Panc1 (cell line): ENCODE measurements at regions not wholly inside any gene's neighbourhood (a gene's known extent, or its start where the extent isn't known, plus 50 kb on each side); places are given as distances from the start of the nearest gene placed in this dataset.

Experiments
- CTCF ChIP-seq: fragments of 450-650 bp; IDR thresholded peaks from 2 replicates; pipeline ENCODE4 v1.5.1; 2017; ENCODE audit warnings: mild to moderate bottlenecking
- POLR2AphosphoS5 ChIP-seq: IDR thresholded peaks from 2 replicates; pipeline ENCODE4 v1.6.1; 2012; ENCODE audit warnings: mild to moderate bottlenecking, low read depth, low read length, moderate library complexity
- SIN3A ChIP-seq: IDR thresholded peaks from 2 replicates; pipeline ENCODE4 v1.6.1; 2012; ENCODE audit warnings: low read depth, mild to moderate bottlenecking, low read length, moderate library complexity, borderline replicate concordance; ENCODE audit not compliant: insufficient read depth
- TCF7L2 ChIP-seq: IDR thresholded peaks from 2 replicates; pipeline ENCODE4 v1.6.1; 2011; ENCODE audit warnings: mild to moderate bottlenecking, low read depth, low read length, inconsistent platforms
- TF ChIP-seq, protein P1 (sequence below), 2 experiments: IDR thresholded peaks; 2 replicates each; pipeline ENCODE4 v1.6.1; 2011 to 2012; ENCODE audit warnings: low read depth in 2 of 2, control low read depth in 1 of 2, low read length in 1 of 2, mild to moderate bottlenecking in 1 of 2, moderate library complexity in 1 of 2; ENCODE audit not compliant: insufficient read depth in 1 of 2

- TF ChIP-seq, protein P1, sequence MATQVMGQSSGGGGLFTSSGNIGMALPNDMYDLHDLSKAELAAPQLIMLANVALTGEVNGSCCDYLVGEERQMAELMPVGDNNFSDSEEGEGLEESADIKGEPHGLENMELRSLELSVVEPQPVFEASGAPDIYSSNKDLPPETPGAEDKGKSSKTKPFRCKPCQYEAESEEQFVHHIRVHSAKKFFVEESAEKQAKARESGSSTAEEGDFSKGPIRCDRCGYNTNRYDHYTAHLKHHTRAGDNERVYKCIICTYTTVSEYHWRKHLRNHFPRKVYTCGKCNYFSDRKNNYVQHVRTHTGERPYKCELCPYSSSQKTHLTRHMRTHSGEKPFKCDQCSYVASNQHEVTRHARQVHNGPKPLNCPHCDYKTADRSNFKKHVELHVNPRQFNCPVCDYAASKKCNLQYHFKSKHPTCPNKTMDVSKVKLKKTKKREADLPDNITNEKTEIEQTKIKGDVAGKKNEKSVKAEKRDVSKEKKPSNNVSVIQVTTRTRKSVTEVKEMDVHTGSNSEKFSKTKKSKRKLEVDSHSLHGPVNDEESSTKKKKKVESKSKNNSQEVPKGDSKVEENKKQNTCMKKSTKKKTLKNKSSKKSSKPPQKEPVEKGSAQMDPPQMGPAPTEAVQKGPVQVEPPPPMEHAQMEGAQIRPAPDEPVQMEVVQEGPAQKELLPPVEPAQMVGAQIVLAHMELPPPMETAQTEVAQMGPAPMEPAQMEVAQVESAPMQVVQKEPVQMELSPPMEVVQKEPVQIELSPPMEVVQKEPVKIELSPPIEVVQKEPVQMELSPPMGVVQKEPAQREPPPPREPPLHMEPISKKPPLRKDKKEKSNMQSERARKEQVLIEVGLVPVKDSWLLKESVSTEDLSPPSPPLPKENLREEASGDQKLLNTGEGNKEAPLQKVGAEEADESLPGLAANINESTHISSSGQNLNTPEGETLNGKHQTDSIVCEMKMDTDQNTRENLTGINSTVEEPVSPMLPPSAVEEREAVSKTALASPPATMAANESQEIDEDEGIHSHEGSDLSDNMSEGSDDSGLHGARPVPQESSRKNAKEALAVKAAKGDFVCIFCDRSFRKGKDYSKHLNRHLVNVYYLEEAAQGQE (IDR thresholded peaks at IDR 0.05; ENCODE audit: insufficient read depth in 1 of 2, low read depth in 2 of 2, low read length in 1 of 2), result no peak
- no peak for TF ChIP-seq CTCF
- TF ChIP-seq POLR2AphosphoS5, result no peak
- TF ChIP-seq SIN3A, result no peak
- TF ChIP-seq TCF7L2, result no peak
Observed at GRCh38 chr10:20615395-20615794, 281.7 kb downstream of the NEBL start.
